Keratinocyte (primary cell): ENCODE measurements at regions not wholly inside any gene's neighbourhood (a gene's known extent, or its start where the extent isn't known, plus 50 kb on each side); places are given as distances from the start of the nearest gene placed in this dataset.

ENCODE experiments used
- DNase-seq: peaks from one replicate; pipeline ENCODE4 v3.0.0-alpha.2; 2011; ENCODE audit warnings: low read depth, missing footprints, low spot score
- FAIRE-seq: peaks from 2 replicates; lab custom pipeline; 2011; peaks lifted over from hg19 to GRCh38; lab: Jason Lieb, UNC
- H2AFZ ChIP-seq: 2 replicates; pipeline ENCODE4 v1.6.0; 2012; ENCODE audit warnings: low read length, control low read depth, inconsistent platforms; ENCODE audit not compliant: control insufficient read depth
- H3K27ac ChIP-seq: 2 replicates; pipeline ENCODE4 v1.5.1; 2011; ENCODE audit warnings: low read length; ENCODE audit not compliant: control insufficient read depth, insufficient read depth
- H3K27me3 ChIP-seq: 3 replicates; pipeline ENCODE4 v1.6.0; 2011; ENCODE audit warnings: low read length; ENCODE audit not compliant: control insufficient read depth, insufficient read depth; ENCODE audit errors: extremely low read depth
- H3K36me3 ChIP-seq, 2 experiments: 2 replicates in 1 of 2; 3 replicates in 1 of 2; pipeline ENCODE4 v1.5.1; 2011; ENCODE audit warnings: low read length in 2 of 2, mild to moderate bottlenecking in 1 of 2; ENCODE audit not compliant: control insufficient read depth in 2 of 2, insufficient read depth in 2 of 2; ENCODE audit errors: extremely low read depth in 1 of 2
- H3K4me1 ChIP-seq: 3 replicates; pipeline ENCODE4 v1.5.1; 2011; ENCODE audit warnings: low read length; ENCODE audit not compliant: control insufficient read depth, insufficient read depth; ENCODE audit errors: extremely low read depth
- H3K4me2 ChIP-seq: 3 replicates; pipeline ENCODE4 v1.6.0; 2011; ENCODE audit warnings: low read depth, low read length; ENCODE audit not compliant: control insufficient read depth, insufficient read depth; ENCODE audit errors: extremely low read depth
- H3K4me3 ChIP-seq, 3 experiments: fragments of 200-600 bp in 1 of 3; sonication (generic) in 1 of 3; 2 replicates in 2 of 3; 3 replicates in 1 of 3; pipeline ENCODE4 v1.5.1; 2011 to 2016; ENCODE audit warnings: low read length in 3 of 3, mild to moderate bottlenecking in 3 of 3, control low read depth in 2 of 3, inconsistent platforms in 1 of 3, low read depth in 1 of 3, mixed read lengths in 1 of 3, mixed run types in 1 of 3, moderate library complexity in 1 of 3; ENCODE audit not compliant: control insufficient read depth in 2 of 3, insufficient read depth in 2 of 3; ENCODE audit errors: extremely low read depth in 1 of 3
- H3K79me2 ChIP-seq: 2 replicates; pipeline ENCODE4 v1.6.0; 2012; ENCODE audit warnings: low read length; ENCODE audit not compliant: control insufficient read depth, insufficient read depth
- H3K9ac ChIP-seq: 3 replicates; pipeline ENCODE4 v1.6.0; 2011; ENCODE audit warnings: low read length; ENCODE audit not compliant: control insufficient read depth, insufficient read depth; ENCODE audit errors: extremely low read depth
- H3K9me1 ChIP-seq: 3 replicates; pipeline ENCODE4 v1.6.0; 2011; ENCODE audit warnings: low read length; ENCODE audit not compliant: control insufficient read depth, insufficient read depth; ENCODE audit errors: extremely low read depth
- H3K9me3 ChIP-seq: 2 replicates; pipeline ENCODE4 v1.5.1; 2012; ENCODE audit warnings: low read depth, low read length; ENCODE audit not compliant: control insufficient read depth
- H4K20me1 ChIP-seq: 3 replicates; pipeline ENCODE4 v1.6.0; 2011; ENCODE audit warnings: low read length; ENCODE audit not compliant: control insufficient read depth, insufficient read depth; ENCODE audit errors: extremely low read depth
- CTCF ChIP-seq, 3 experiments: IDR thresholded peaks in 1 of 3; conservative IDR thresholded peaks in 1 of 3; optimal IDR thresholded peaks in 1 of 3; 2 replicates in 2 of 3; 3 replicates in 1 of 3; pipeline versions ENCODE3 to v1.5.1; 2011; ENCODE audit warnings: low read length in 3 of 3, mild to moderate bottlenecking in 3 of 3, moderate library complexity in 2 of 3, control low read depth in 1 of 3, inconsistent platforms in 1 of 3; ENCODE audit not compliant: insufficient read depth in 2 of 3; ENCODE audit errors: extremely low read depth in 1 of 3
- EZH2 ChIP-seq: IDR thresholded peaks from one replicate; pipeline ENCODE4 v1.6.1; 2012; ENCODE audit warnings: inconsistent platforms, mild to moderate bottlenecking, low read length, moderate library complexity
- dilution Hi-C: fragments of 300-500 bp; cut with MboI; formaldehyde crosslinking; loops from one replicate; pipeline ENCODE4 v1.7.0; 2020; ENCODE audit warnings: low sequenced_read_pairs; ENCODE audit not compliant: extremely low pct_ligation_motif_present

- Histone ChIP-seq H4K20me1 (no peaks in the 10 kb centered on the region), H2AFZ (no peak overlapping the region), H3K9ac (no peak overlapping the region), H3K79me2 (no peaks in the 10 kb centered on the region), H3K27me3 (no peaks in the 10 kb centered on the region), H3K4me2 (no peak overlapping the region), H3K36me3 (no peaks in the 10 kb centered on the region), H3K9me1 (no peaks in the 10 kb centered on the region), H3K4me1 (no peaks in the 10 kb centered on the region), H3K9me3 (no peaks in the 10 kb centered on the region), H3K27ac (no peak overlapping the region), H3K4me3 (no peak overlapping the region)
- DNase-seq (no peak), FAIRE-seq (no peak)
- no peak for TF ChIP-seq EZH2
- no peak for TF ChIP-seq CTCF (optimal IDR thresholded peaks at IDR 0.05 in 1 of 3, IDR thresholded peaks at IDR 0.05 in 1 of 3, conservative IDR thresholded peaks at IDR 0.05 in 1 of 3; ENCODE audit: extremely low read depth in 1 of 3, insufficient read depth in 2 of 3, low read length in 3 of 3)
- dilution Hi-C loops: no loop called here
These were observed 362.8 kb downstream of the RBM26 start for GRCh38 chr13:79043208-79043607.

- no peak overlapping the region for H3K27ac ChIP-seq
- H3K27me3 ChIP-seq: no peaks in the 10 kb centered on the region
- no peak overlapping the region for H2AFZ ChIP-seq
- H3K4me3 ChIP-seq: no peak overlapping the region
- DNase-seq: no peak
- H3K9me1 ChIP-seq: no peaks in the 10 kb centered on the region
- dilution Hi-C loops: no loop called here
- H3K4me2 ChIP-seq: no peak overlapping the region
- no peaks in the 10 kb centered on the region for H3K9me3 ChIP-seq
- no peaks in the 10 kb centered on the region for H3K36me3 ChIP-seq
- no peak for FAIRE-seq
- no peaks in the 10 kb centered on the region for H4K20me1 ChIP-seq
- no peaks in the 10 kb centered on the region for H3K79me2 ChIP-seq
- TF ChIP-seq EZH2 (no peak), CTCF (optimal IDR thresholded peaks at IDR 0.05 in 1 of 3, IDR thresholded peaks at IDR 0.05 in 1 of 3, conservative IDR thresholded peaks at IDR 0.05 in 1 of 3; ENCODE audit: extremely low read depth in 1 of 3, insufficient read depth in 2 of 3, low read length in 3 of 3) (no peak)
- no peaks in the 10 kb centered on the region for H3K4me1 ChIP-seq
- H3K9ac ChIP-seq: no peak overlapping the region
These were observed 368.9 kb downstream of the RBM26 start for GRCh38 chr13:79037197-79037596.
